Loucy (cell line): ENCODE measurements at regions not wholly inside any gene's neighbourhood (a gene's known extent, or its start where the extent isn't known, plus 50 kb on each side); places are given as distances from the start of the nearest gene placed in this dataset.

Experiments used
- EZH2phosphoT487 ChIP-seq: fragments of 200-600 bp; IDR thresholded peaks from 2 replicates; pipeline ENCODE4 v1.6.1; 2018; ENCODE audit warnings: antibody characterized with exemption, mild to moderate bottlenecking, moderate library complexity, borderline replicate concordance
- TF ChIP-seq, protein P1 (sequence below): fragments of 200-600 bp; sonication (generic); conservative IDR thresholded peaks from 2 replicates; pipeline ENCODE4 v1.5.1; 2014; ENCODE audit warnings: mild to moderate bottlenecking, antibody characterized with exemption, low read length

DNA sequence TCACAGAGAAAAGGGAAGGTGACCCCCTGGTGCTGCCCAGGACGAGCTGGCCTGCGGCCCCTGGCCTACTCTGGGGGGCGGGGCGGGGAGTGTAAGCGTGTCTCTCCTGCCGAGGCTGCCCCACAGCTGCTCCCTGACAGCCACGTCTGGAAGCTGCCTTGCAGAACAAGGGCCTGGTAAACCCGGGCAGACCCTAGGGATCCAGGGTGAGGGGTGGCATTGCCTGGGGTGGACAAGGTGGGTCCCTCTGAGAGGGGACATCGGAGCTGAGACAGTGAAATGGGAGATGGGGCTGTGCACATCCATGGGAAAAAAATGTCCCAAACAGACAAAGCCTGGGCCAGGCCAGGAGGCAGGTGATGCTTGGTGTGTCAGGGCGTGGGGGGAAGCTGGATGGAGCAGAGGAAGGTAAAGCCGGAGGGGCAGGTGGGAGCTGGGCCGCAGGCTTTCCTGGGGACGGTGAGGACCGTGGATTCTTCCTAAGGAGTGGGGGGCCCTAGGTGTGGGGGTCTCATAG, 66.0 kb upstream of the HDAC4 start:
- TF ChIP-seq, protein P1, sequence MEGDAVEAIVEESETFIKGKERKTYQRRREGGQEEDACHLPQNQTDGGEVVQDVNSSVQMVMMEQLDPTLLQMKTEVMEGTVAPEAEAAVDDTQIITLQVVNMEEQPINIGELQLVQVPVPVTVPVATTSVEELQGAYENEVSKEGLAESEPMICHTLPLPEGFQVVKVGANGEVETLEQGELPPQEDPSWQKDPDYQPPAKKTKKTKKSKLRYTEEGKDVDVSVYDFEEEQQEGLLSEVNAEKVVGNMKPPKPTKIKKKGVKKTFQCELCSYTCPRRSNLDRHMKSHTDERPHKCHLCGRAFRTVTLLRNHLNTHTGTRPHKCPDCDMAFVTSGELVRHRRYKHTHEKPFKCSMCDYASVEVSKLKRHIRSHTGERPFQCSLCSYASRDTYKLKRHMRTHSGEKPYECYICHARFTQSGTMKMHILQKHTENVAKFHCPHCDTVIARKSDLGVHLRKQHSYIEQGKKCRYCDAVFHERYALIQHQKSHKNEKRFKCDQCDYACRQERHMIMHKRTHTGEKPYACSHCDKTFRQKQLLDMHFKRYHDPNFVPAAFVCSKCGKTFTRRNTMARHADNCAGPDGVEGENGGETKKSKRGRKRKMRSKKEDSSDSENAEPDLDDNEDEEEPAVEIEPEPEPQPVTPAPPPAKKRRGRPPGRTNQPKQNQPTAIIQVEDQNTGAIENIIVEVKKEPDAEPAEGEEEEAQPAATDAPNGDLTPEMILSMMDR: no peak
- TF ChIP-seq EZH2phosphoT487: no peak
